LNCAP (cell line): ENCODE measurements at regions not wholly inside any gene's neighbourhood (a gene's known extent, or its start where the extent isn't known, plus 50 kb on each side); places are given as distances from the start of the nearest gene placed in this dataset.

ENCODE experiments used
- TF ChIP-seq, protein P1 (sequence below): fragments of 450-650 bp; IDR thresholded peaks from 2 replicates; pipeline ENCODE4 v1.5.1; 2017; ENCODE audit warnings: mild to moderate bottlenecking

DNA sequence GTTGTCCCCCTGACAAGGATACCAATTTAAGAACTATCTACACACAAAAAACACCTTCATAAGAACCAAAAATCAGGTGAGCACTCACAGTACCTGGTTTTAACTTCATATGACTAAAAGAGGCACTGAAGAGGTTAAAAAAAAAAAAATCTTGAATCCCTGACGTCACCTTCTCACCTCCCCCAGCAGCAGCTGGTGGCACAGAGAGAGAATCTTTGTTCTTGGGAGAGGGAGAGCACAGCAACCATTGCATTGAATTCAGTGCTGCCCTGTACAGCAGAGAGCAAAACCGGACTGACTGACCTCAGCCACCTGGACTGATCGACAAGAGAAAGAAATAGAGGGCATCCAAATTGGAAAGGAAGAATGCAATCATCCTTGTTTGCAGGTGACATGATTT, 566.0 kb downstream of the TMX3 start:
- TF ChIP-seq, protein P1, sequence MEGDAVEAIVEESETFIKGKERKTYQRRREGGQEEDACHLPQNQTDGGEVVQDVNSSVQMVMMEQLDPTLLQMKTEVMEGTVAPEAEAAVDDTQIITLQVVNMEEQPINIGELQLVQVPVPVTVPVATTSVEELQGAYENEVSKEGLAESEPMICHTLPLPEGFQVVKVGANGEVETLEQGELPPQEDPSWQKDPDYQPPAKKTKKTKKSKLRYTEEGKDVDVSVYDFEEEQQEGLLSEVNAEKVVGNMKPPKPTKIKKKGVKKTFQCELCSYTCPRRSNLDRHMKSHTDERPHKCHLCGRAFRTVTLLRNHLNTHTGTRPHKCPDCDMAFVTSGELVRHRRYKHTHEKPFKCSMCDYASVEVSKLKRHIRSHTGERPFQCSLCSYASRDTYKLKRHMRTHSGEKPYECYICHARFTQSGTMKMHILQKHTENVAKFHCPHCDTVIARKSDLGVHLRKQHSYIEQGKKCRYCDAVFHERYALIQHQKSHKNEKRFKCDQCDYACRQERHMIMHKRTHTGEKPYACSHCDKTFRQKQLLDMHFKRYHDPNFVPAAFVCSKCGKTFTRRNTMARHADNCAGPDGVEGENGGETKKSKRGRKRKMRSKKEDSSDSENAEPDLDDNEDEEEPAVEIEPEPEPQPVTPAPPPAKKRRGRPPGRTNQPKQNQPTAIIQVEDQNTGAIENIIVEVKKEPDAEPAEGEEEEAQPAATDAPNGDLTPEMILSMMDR = no peak

DNA sequence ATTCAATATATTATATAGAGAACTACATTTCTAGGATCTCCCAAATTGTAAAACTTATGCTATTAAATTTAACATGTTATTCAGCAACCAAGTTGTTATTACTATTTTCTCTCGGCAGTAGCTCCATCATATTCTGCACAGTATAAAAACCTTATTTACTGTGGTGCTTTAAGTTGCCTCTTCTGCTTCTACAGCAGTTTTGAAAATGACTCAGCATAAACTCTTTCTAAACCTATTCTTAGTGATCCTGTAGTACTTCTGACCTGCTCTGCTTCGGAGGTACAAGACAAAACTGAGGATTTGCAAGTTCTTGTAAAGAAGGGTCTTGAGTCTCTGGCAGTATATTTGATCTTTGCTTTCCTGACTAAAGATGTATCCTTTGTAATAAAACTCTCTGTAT, 567.2 kb downstream of the TMX3 start:
- TF ChIP-seq, protein P1 = no peak

DNA sequence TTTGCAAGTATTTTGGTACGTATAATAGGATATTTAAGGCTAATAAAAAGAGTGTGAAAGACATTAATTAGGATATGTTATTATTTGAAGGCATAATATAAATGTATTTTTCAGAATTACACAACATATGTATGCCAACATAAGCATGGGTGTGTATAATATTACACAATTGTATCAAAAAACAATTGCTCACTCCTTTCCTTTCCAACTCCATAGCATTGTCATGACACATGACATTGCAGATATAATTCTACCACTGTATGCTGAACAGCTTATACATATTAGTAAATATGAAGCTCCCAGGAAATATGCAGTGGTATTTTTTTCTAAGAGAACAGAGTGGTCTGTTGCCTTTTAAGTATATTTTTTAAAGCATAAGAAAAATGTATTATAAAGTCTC, 593.1 kb downstream of the TMX3 start:
- TF ChIP-seq, protein P1 = no peak

DNA sequence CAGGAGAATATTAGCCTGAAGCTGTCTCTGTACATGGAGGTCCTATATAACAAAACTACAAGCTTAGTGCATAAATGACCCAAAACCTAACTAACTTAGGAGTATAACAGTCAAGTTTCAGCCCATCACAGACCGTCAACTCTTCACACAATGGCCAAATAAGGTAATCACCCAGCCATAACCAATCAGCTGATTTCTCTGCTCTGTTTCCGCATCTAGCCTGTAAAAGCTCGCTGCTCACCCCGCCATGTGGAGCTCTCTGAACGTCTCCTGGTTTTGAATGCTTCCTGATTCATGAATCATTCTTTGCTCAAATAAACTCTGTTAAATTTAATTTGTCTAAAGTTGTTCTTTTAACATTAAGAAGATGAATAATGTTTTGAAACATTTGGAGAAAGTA, 593.6 kb downstream of the TMX3 start:
- TF ChIP-seq, protein P1 = no peak

DNA sequence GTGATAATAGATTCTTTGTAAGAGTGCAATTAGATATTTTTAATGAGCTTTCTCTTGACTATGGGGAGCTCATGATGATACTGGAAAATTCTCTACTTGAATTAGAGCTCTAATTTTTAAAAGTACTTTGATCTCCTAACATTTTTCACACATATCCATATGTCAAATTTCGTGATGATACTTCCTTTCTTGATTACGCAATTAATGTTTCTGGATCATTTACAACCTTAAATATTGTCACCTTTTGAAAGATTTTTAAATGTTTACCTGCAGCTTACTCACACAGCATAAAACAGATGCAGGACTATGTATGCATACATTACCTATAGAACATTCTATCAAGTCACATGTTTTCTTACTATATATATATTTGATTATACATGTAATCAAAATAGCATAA, 598.5 kb upstream of the DSEL start:
- TF ChIP-seq, protein P1 = no peak

DNA sequence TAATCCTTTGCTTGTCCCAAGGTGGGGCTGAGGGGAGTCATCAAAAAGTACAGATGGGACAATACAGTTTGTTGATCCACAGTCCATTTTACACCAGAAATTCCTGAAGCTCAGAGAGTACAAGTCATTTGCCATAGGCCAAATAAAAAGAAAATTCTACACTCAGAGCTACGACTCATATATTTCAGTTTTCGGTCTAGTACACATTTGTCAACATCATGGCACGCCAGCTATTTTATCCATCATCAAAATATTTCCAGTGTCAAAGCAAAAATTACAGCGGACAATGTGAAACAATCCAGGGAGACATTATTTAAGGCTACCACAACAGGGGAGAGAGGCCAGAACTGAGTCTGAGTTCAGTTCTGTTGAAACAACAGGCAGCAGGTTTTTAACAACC, 587.5 kb upstream of the DSEL start:
- TF ChIP-seq, protein P1 = no peak

DNA sequence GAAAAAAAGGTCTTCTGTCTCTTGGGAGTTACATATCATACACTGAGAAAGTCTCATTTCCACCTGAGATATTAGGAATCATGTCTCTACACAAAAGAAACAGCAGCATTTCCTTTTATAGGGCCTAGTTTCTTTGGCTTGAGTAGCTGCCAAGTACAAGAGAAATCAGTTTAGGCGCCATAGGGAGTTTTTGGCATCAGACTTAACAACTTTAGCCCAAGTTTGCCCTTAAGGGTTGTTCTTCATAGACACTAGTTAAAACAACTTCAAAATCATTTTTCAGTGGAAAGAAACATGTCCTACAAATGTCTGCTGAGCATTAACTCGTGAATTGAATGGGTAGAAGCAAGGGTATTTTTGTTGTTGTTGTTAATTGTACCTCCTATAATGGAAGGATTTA, 587.0 kb upstream of the DSEL start:
- TF ChIP-seq, protein P1 = no peak

DNA sequence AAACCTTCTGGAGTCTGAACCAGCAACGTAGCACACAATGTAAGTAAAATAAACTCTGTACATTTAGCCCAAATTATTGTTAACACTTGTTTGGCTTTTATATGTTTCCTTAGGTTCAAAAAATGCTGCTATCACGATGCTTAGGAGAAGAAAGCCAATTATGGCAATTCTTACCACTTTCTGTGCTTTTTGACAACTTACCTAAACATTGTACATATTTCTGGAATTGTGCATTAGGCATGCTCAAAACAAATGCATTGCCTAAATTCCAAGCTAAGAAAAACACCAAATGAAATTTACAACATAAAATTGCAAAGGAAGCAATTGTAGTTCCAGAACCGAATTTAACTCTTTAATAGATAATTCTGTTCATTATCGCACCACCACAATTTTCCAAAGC, 585.6 kb upstream of the DSEL start:
- TF ChIP-seq, protein P1 = no peak
